Skeletal muscle cell (primary cell): ENCODE measurements at regions not wholly inside any gene's neighbourhood (a gene's known extent, or its start where the extent isn't known, plus 50 kb on each side); places are given as distances from the start of the nearest gene placed in this dataset.
"Not testable (repeated sequence)": the region's sequence is repeated elsewhere in the genome, so short reads cannot be mapped to it uniquely, and the experiment has no call there.

Experiments
- DNase-seq: peaks from one replicate; pipeline ENCODE4 v3.0.0-alpha.2; 2010; ENCODE audit warnings: low read depth
- H3K4me3 ChIP-seq: 2 replicates; pipeline ENCODE4 v1.5.1; 2011; ENCODE audit warnings: low read depth, mild to moderate bottlenecking, control low read depth, low read length, moderate library complexity

DNA sequence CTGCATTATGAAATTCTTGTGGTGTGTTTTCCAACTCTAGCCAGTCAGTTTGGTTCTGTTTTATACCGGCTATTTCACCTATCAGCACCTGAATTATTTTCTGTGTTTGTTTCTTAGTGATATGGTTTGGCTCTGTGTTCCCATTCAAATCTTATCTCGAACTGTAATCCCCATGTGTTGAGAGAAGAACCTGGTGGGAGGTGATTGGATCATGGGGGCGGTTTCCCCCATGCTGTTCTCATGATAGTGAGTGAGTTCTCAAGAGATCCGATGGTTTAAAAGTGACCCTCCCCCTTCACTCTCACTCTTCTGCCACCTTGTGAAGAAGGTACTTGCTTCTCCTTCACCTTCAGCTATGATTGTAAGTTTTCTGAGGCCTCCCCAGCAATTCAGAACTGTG is 1006.2 kb upstream of the FOXG1 start:
- H3K4me3 ChIP-seq, DNase-seq: not testable (repeated sequence)

DNA sequence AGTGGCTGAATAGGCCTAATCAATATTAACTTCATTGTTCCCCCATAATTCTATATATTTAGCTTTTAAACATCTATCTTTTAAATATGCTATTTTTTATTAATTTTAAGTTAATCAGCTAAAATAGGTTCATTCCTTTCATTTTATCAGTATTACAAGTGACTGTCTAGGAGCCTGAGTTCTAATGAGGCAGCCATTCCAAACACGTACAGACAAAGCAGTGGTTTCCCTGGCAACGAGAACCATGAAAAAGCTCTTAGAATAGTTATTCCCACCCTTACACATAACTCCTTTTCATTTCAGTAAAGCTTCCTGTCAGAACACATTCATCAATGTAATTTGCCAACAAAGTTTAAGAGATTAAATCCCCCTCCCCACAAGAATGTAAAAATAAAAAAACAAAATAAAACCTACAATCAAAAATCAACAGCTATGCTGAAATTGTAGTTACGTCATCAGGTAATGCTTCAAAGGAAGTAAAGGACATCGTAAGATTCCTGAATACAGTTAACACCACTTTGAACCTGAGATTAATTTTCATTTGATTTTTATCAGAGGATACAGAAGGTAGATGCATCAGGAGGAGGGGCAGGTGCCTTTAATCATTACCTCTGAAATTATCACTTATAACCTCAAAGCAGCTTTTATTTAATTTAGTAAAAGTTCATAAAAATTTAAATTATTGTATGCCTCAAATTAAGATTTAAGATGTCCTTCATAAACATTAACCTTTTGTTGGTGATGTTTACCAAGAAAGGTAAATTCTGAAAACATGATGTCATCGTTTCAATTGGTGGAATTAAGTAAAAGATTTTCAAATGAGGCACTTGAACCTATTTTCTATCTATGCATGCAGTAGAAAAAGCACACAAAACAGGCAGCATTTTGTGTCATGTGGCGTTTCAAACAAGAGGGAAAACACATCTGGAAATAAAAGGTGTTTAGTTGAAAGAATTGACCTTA is 967.2 kb upstream of the FOXG1 start:
- DNase-seq, H3K4me3 ChIP-seq: not testable (repeated sequence)

DNA sequence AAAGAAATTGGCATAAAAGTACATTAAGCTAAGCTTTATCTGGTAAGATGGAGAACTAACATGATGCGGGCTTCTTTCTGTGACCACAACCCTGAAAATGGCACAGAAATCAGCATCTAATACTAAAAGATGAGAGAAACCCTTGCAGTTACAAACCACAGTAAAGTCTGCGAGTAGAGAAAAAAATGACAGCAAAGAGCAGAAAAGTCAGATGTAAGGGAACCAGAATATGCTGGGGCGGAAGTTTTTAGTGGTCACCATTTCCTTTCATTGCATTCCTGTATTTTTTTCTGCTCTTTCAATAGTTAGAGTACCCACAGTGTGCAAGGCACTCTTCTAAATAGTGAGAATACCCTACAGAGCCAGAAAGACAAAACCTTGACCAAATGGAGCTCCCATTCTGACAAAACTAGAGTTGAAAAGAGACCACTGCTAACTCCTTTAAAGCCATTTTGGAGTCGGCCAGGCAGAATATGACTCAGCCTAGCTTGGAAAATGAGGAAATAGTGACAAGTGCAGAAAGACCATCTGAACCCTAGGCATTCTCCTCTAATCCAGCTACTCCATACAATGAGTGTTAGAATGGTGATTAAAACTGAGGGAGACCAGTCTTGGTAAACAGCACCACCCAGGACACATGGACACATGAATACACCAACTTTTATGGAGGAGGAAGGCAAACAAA is 948.7 kb upstream of the FOXG1 start:
- DNase-seq, H3K4me3 ChIP-seq: not testable (repeated sequence)

DNA sequence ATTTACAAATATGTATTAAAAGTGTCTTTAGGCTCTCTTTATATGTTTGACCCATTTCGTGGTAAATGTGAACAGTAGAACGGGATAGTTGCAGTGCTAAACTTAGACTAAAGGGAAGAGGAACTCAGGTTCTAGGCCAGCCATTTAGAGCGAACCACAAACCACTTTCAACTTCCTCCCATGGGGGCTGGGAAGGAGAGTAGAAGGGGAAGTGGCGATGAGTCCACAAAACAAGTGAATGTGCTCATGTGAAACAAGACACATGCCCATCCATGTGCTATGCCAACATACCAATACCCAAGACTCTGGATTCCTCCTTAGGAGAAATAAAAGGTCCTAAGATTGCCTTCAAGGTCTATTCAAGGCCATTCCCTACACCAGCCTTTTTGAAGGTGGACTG is 940.4 kb upstream of the FOXG1 start:
- DNase-seq, H3K4me3 ChIP-seq: not testable (repeated sequence)

DNA sequence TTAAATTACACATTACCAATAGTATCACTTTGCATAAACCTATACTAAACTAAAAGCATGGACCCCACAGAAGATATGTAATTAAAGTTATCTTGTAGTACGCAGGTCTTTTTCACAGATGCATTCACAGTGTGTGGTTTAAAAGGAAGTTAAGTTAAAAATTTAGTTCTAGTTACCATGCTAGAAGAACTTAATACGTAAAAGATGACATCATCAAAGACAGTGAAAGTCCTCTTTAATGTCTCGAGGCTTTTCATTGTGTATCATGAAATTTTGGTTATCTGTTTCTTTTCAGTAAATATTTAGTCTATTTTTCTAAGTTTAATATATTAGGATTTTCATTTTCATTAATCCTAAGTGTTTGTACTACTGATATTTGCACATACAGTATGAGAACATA is 934.6 kb upstream of the FOXG1 start:
- DNase-seq, H3K4me3 ChIP-seq: not testable (repeated sequence)

DNA sequence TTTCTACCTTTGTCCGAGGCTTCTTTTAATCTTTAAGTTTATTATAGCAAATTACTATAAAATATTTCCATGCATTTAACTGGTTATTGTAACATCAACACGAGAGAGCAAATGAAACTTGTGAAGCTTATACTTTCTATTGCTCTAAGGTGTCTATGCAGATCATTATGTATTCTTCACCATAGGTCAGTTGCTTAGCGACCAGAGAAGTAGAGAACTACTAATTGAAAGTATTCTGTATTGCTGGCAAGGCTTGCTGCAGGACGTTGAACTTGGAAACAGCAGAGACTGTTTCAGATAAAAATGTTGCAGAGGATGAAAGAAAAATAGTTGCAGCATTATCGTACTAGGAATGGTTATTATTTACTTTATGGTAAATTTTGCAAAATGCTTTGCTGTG is 933.6 kb upstream of the FOXG1 start:
- not testable (repeated sequence) for DNase-seq, H3K4me3 ChIP-seq

DNA sequence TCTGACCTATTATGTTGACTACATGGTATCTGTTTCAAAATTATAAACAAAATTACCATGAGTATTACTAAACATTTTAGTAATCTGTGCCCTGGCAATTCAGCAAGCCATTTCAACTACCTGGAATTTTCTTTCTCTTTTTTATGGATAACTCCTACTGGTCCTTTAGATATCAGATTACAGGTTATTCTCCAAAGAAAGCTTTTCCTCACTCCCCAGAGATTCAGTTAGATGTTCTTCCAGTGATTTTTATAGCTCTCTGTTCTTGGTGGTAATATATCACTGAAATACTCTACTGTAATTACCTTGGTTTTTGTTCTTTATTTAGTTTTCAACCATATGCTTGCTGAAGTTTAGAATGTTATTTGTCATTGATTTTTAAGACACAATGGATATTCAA is 930.2 kb upstream of the FOXG1 start:
- no peak for DNase-seq
- no peak overlapping the region for H3K4me3 ChIP-seq

DNA sequence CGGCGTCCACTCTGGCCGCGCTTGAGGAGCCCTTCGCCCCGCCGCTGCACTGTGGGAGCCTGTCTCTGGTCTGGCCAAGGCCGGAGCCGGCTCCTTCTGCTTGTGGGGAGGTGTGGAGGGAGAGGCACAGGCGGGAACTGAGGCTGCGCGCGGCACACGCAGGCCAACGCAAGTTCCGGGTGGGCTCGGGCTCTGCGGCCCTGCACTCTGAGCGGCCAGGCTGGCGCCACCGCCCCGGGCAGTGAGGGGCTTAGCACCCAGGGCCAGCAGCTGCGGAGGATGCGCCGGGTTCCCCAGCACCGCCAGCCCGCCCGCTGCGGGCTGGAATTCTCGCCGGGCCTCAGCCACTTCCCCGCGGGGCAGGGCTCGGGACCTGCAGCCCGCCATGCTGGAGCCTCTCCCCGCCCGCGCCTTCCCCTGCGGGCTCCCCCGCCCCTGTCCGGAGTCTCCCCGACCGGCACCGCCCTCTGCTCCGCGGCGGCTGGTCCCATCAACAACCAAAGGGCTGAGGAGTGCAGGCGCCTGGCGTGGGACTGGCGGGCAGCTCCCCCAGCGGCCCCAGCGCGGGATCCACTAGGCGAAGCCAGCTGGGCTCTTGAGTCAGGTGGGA is 921.2 kb upstream of the FOXG1 start:
- H3K4me3 ChIP-seq, result no peak overlapping the region
- DNase-seq, result no peak

DNA sequence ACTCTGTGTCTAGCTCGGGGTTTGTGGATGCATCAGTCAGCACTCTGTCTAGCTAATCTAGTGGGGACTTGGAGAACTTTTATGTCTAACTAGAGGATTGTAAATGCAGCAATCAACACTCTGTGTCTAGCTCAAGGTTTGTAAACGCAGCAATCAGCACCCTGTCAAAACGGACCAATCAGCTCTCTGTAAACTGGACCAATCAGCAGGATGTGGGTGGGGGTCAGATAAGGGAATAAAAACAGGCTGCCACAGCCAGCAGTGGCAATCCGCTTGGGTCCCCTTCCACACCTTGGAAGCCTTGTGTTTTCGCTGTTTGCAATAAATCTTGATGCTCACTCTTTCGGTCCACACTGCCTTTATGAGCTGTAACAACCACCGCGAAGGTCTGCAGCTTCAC is 920.7 kb upstream of the FOXG1 start:
- no peak overlapping the region for H3K4me3 ChIP-seq
- no peak for DNase-seq

DNA sequence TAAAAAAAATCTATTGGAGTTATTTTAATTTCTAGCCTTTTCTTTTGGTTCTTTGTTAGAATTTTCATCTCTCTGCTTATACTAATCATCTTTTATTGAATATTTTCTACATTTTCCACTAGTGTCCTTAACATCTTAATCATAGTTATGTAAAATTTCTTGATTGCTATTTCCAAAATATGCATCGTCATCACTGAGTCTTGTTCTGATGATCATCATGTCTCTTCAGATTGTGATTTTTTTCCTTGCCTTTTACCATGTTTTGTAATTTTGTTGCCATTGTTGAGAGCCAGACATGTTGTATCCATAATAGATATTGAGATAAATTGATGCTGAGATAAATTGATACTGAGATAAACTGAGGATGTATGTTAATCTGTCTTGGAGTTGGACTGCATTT is 919.1 kb upstream of the FOXG1 start:
- H3K4me3 ChIP-seq, result not testable (repeated sequence)

DNA sequence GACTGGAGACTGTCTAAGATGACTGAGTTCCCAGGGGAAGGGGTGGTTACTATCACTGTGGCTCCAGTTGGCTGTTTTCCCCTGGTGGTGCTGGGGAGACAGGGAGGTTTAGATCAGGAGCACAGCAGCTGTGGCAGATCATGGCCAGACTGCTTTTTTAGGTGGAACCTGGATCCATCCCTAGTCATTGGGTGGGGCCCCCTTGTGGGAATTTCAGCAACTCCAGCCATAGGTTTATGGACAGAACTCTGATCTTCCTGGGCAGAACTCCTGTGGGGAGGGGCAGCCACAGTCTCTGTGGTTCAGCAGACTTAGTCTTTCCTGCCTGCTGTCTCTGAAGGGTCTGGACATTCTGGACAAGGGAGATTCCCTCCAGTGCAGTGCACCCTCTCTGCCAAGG is 917.4 kb upstream of the FOXG1 start:
- not testable (repeated sequence) for DNase-seq, H3K4me3 ChIP-seq

More for the DNA sequence above, 919.1 kb upstream of the FOXG1 start:
- DNase-seq, result not testable (repeated sequence)

DNA sequence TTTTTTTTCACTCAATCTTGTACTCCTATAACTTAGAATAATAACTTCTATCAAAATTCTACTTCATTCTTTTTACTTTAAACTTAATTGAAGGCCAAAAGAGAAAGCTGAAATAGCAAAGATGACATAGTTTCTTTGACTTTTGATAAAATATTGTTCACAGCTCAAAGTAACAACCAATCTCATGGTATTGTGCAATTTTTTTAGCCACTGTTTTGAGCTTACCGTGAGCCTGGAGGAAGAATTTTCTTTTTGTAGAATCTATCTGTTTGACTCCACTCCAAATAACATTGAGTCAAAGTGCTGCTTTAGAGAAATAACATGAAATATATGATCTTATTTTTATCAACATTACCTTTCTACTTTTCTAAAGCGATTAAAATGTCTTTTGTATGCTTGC is 903.9 kb upstream of the FOXG1 start:
- DNase-seq, result no peak
- H3K4me3 ChIP-seq, result no peak overlapping the region

DNA sequence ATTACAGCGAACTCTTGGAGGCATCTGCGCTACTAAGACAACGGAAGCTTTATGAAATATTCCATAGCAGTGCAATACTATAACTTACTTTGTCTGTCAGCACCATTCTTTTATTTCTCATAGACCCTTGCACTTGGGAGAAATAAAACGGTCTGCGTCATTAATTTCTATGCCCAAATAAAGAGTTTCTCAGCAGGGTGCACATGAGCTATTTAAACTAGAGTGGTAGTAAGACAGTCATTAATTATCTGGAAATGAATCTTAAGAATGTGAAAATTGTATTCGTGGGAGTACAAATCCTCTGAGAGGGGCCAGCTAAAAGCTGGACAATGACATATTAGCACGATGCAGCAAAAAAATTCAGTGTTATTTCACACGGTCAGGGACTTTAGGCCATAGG is 903.4 kb upstream of the FOXG1 start:
- DNase-seq, result no peak
- H3K4me3 ChIP-seq, result no peak overlapping the region

DNA sequence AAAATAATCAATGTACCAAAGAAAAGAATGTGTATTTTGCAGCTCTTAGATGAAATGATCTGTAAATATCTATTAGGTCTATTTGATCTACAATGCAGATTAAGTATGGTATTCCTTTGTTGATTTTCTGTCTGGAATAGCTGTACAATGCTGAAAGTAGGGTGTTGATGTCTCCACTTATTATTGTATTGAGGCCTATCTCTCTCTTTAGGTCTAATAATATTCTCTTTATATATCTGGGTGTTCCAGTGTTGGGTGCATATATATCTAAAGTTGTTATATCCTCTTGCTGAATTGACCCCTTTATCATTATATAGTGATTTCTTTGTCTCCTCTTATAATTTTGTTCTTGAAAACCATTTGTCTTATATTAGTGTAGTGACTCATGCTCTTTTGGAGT is 885.5 kb upstream of the FOXG1 start:
- no peak overlapping the region for H3K4me3 ChIP-seq
- DNase-seq, result no peak

DNA sequence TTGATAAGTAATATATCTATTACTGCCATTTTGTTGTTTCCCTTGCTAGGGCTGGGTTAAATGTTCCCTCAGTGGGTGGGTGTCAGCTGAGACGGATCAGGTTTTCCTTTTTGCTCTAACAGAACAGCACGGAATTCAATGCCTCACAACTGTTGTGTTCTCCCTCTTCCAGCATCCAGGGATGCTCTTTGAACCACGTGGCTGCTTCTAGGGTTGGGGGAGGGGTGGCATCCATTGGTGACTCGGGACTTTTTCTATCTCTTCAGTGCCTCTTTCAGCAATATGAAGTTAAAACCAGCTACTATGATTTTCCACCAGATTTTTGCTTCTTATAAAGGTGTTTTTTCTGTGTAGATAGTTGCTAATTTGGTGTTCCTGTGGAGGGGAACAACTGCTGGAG is 884.9 kb upstream of the FOXG1 start:
- no peak overlapping the region for H3K4me3 ChIP-seq
- no peak for DNase-seq

DNA sequence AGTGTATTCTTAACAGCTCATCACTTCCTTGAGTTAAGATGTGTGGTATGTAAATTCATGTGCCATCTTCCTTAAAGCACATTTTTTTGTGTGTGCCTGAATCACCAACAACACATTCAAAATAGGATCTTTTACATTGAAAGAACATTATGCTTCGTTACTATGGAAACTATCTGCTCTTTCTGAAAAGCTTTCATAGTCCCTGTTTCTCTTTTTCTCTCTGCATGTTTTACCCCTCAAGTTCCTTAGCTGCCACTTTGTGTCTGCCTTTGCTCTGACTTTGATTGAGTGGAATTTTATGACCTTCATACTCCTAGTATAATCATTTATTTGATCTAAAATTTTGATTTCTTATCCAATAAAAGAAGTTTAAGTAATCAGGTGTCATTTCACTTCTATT is 880.3 kb upstream of the FOXG1 start:
- no peak for DNase-seq
- H3K4me3 ChIP-seq, result no peak overlapping the region

DNA sequence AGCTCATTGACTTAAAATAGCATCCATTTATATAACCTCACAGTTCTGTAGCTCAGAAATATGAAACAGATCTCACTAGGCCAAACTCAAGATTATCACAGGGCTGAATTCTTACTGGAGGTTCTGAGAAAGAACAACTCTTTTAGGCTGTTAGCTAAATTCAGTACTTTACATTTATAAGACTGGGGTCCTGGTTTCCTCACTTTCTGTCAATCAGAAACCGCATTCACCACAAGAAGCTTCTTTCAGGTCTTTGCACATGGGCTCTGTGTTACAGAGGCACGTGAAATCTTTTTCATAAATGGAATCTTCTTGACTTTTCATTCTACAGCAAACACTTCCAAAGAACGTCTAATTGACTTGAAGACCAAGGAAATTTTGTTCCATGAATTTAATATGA is 876.3 kb upstream of the FOXG1 start:
- H3K4me3 ChIP-seq, result no peak overlapping the region
- DNase-seq, result no peak

DNA sequence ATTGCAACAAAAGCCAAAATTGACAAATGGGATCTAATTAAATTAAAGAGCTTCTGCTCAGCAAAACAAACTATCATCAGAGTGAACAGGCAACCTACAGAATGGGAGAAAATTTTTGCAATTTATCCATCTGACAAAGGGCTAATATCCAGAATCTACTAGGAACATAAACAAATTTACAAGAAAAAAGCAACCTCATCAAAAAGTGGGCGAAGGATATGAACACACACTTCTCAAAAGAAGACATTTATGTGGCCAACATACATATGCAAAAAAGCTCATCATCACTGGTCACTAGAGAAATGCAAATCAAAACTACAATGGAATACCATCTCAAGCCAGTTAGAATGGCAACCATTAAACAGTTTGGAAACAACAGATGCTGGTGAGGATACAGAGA is 858.1 kb upstream of the FOXG1 start:
- not testable (repeated sequence) for DNase-seq

DNA sequence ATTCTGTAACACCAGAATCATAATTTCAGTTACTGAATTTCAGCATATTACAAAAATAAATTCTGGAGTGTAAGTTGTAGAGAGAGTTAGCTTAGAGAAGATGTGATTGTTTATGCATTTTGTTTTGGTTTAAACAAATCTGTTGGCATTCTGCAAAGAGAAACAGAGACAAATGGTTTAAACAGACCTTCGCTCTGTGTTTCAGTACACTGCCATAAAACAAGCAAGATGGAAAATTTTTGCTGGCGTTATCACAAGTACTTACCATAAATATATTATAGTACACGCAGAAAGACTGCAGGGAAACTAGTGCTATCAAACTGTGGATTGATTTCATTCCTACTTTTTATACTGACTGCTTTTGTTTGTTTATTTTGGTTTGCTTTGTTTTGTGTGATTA is 850.3 kb upstream of the FOXG1 start:
- H3K4me3 ChIP-seq, result no peak overlapping the region
- no peak for DNase-seq

More for the DNA sequence above, 858.1 kb upstream of the FOXG1 start:
- not testable (repeated sequence) for H3K4me3 ChIP-seq

DNA sequence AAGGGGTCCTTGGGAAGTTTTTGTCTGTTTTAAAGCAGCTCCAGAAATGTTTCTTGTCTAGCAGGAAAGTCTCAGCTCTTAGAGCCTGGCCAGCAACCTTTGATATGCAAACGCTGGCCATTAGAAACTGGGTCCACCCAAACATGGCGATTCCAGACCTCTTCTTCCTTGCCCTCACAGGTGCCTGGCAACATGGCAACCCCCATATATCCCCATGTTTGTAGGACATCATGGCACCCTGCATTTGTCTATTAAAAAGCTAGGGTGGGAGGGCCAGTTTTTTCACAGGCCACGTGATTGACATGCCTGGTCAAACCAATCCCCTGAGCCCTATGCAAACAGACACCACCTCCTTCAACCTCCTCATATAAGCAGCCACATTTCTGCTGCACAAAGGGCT is 848.7 kb upstream of the FOXG1 start:
- no peak for DNase-seq
- no peak overlapping the region for H3K4me3 ChIP-seq
